Stimulated activated CD8-positive, alpha-beta memory T cell treated with anti-CD3 and anti-CD28 coated beads, Interleukin-2, amount 100 ng/mL, for 48 hours (primary cell): ENCODE measurements at regions not wholly inside any gene's neighbourhood (a gene's known extent, or its start where the extent isn't known, plus 50 kb on each side); places are given as distances from the start of the nearest gene placed in this dataset.

Experiments used
- DNase-seq, 2 donors: peaks; one replicate each; pipeline ENCODE4 v3.0.0-alpha.2; 2020; ENCODE audit warnings: low read depth in 2 of 2

GRCh38 chr1:194176212-194176611 is 989.8 kb upstream of the B3GALT2 start:
- DNase-seq: no peak

DNA sequence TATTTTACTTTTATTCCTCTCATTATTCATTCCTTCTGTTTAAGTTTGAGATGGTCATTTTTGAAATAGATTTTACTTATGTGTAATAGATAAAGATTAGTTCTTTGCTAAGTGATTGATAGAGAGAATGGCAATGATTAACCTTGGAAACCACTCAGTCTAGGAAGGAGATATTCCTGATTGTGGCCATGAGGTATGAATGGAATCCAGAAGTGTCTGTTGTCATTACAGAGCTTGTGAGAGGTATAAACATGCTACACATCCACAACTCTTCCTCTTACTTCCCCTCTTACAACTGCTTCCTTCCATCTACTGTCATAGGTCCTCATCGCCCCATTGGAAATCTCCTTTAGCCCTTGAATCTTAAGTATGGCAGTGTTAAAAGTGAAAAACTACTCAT is 988.8 kb upstream of the B3GALT2 start:
- no peak for DNase-seq

DNA sequence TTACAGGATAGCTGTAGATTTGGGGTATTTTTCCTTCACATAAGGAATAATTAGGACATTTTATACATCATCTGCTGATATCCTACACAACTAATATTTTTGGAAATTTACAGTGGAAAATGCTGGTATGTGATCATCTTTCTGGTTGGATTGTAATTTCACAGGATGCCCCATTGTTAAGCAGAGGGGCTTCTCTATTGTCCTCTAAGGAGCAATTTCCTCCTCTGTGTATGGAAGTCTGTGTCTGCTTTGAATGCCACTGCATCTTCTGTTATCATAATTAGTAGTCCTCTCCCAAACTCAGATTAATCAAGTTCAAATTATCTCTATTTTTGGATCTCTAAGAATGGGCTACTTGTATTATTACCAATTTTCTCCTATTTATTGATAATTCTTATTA is 988.1 kb upstream of the B3GALT2 start:
- no peak for DNase-seq

DNA sequence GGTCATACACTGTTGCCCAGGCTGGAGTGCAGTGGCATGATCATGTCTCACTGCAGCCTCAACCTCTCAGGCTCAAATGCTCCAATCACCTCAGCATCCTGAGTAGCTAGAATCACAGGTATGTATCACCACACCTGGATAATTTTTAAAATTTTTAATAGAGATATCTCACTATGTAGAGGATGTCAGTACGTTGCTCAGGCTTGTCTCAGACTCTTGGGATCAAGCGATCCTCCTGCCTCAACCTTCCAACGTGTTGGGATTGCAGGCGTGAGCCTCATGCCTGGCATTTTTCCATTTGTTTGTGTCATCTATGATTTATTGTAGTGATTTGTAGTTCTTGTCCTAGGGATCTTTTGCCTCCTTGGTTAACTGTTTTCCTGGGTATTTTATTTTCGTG is 985.2 kb upstream of the B3GALT2 start:
- DNase-seq: no peak

- no peak for DNase-seq
Observed at GRCh38 chr1:194167956-194168640, 981.7 kb upstream of the B3GALT2 start.

DNA sequence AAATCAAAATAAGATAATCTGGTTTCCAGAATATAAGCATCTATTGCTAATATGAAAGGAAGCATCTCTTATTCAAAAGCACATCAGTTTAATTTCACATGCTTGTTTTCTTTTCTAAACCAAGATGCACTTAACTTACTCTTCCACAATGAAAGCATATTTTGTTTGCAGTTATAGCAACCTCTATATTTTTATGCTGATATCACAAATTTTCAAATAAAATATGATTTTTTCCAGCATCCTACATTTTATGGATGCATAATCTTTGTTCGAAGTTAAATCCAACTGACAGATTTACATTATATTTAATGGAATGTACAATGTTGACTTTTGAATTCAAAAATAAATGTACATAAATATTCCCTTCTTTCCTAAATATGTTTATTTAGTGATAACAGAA is 978.3 kb upstream of the B3GALT2 start:
- no peak for DNase-seq

DNA sequence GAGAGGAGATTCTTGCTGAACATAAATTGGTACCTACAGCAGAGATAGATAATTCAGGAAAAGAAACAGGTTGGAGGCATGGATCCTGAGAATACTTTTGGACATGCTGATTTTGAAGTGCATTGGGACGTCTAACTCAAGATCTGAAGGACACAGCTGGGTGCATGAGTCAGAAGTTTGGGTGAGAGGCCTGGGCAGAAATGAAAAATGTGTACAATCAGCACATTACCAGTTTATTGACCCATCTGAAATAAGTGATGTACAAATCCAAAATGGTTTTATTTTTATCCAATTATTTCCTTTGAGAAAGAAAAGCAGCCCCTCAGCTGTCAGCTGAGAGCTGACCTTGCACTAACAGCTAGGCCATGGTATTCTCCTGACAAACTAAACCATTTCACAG is 975.2 kb upstream of the B3GALT2 start:
- DNase-seq: no peak

DNA sequence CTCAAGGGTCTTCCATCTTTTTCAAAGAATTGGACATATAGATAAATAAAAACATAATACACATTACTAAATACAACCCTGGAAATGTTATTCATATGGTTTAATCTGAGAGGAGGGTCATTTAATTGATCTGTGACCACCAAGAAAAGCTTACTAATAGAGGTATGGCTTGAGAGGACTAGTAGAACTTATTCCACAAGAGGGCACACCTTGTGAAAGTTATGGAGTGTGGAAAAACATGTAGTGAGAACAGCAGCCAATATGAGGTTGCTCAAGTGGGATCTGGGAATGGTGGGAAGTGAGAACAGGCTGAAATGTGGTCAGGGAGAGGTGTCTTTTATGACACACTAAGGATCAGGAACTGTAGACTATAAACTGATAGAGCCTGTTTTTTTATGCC is 973.5 kb upstream of the B3GALT2 start:
- no peak for DNase-seq

DNA sequence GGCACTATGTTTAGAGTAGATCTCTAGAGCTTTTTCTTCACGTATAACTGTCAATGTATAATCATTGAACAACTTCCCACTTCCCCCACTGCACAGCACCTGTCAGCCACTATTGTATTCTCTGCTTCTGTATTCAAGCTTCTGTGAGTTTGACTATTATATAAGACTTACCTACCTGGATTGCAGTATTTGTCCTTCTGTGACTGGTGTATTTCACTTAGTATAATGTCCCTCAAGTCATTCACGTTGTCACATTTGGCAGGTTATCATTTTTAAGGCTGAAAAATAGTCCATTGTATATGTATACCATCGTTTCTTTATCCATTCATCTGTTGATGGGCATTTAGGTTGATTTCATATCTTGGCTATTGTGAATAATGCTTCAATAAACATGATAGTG is 969.5 kb upstream of the B3GALT2 start:
- DNase-seq: no peak

GRCh38 chr1:194151056-194151455 is 964.6 kb upstream of the B3GALT2 start:
- DNase-seq: no peak

DNA sequence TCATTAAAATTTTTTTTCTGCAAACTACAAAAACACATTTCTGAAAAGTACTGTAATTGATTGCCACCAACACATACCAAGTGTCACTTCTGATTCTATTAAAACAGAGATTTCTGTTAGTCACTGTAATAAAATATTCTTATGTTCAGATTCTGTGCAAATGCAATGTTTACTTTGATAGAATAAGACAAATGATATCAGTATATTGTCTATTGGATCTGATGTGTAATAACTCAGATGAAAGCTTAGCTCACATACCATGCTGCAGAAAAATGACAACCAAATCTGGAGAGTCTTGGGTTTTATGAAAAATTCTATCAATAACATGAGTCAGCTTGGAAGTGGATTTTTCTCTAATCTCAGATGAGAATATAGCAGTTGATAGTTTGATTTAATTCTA is 963.8 kb upstream of the B3GALT2 start:
- no peak for DNase-seq

GRCh38 chr1:194133152-194133551 is 946.7 kb upstream of the B3GALT2 start:
- DNase-seq: no peak

- DNase-seq: no peak
Observed at GRCh38 chr1:194118086-194118485, 931.7 kb upstream of the B3GALT2 start.

GRCh38 chr1:194117582-194117981 is 931.2 kb upstream of the B3GALT2 start:
- DNase-seq: no peak

DNA sequence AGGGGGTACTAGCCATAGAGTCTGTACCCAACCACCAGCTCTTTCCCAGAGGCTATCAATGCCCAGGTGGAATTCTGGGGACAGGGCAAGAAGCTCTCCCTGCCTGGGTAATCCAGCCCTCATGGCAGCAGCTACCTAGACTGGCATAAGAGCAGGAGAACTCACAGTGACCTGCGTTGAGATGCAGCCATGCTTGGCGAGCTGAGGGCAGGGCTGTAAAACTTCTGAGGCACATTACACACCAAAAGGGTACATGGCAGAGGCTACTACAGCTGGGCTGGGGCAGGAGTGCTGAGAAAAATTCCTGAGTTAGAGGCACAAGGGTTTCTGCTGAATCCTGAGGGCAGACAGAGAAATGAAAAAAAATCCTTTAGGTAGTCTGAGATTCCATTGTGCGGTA is 927.9 kb upstream of the B3GALT2 start:
- no peak for DNase-seq

DNA sequence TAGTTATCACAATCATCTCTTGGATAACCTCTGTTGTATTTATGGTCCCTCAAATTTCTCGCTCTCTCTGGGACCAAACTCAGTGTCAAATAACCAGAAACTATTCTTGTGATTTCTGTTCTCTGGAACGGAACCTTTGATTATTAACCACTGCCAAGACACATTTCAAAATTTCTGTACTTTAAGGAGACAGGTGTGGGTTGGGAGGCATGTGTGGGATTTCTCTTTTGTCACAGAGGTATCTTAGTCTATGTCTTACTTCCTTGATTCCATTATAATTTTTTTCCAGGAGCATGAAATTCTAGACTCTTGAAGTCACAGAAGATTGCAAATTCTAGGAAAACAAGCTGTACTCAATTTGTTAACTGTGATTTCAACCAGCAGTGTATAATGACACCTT is 919.0 kb upstream of the B3GALT2 start:
- DNase-seq: no peak

DNA sequence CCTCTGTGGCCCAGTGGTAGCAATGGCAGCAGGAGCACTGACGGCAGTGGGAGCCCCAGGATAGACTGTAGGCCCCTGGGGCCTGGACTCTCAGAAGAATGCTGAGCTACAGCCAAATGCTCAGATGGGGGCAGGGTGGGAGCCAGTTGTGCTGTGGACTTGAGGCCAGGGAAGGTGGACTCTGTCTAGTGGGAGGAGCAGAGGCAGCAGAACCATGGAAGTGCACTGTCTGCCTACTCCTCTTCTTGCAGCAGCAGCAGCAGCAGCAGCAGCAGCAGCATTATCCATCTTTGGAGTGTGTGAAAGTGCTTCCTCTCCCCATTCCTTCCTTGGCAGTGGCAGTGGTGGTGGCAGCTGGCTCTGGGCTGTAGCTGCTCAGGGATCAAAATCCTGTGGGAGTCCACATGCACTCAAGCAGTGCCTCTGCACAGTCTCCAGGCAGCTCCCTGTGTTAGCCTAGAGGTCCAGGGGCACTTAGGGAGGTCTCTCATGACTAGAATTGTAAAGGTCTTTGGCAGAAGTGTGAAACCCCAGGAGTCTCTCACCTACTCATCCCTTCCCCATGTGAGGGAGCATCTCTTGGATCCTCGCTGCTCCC is 917.9 kb upstream of the B3GALT2 start:
- no peak for DNase-seq

DNA sequence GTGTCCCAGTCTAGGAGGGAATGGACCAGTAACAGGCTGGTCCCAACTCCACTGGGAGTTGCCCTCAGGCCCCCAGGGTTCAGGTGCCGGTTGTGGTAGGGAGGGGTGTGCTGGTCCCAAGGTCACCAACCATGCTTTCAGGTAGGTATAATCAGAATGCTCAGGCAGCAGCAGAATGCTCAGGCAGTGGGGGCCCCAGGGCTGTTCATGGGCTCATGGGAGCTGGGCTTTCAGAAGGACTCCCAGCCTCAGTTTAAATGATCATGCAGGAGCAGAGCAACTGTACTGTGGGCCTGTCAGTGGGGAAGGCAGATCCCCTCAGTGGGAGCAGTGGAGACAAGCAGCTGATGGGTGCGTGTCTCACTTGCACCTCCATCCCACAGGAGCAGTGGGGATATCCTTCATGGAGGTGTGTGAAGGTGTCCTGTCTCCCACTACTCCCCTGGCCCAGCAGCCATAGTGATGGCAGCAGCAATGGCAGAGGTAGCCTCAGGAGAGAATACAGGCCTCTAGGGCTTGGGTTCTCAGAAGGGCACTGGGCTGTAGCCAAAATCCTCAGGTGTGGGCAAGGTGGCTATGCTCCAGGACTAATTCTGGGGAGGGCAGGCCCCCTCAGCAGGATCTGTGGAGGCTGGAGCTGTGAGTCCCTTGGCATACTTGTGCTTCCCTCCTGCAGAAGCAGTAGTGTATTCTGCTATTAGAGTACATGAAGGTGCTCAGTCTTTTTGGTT is 917.3 kb upstream of the B3GALT2 start:
- no peak for DNase-seq

GRCh38 chr1:194103101-194103500 is 916.7 kb upstream of the B3GALT2 start:
- no peak for DNase-seq

DNA sequence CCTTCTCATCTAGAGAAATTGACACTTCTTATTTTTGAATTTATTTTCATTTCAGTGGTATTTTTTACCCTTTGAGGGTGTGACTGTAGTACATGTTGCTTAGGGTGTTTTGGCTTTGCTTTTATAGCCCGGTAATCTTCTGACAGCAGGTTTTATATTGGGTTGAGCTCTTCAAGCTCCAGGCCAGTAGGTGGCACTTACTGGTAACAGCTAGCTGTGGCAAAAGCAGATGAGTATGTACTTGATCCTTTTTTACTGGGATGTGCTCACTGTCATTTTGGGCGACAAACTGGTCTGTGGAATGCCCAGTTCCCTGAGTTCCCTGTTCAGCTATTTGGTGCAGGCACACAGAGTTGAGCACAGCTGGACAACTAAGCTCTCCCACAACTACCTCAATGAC is 916.2 kb upstream of the B3GALT2 start:
- DNase-seq: no peak

- DNase-seq: no peak
Observed at GRCh38 chr1:194084755-194085154, 898.3 kb upstream of the B3GALT2 start.

- no peak for DNase-seq
Observed at GRCh38 chr1:194081444-194081843, 895.0 kb upstream of the B3GALT2 start.

GRCh38 chr1:194080826-194081225 is 894.4 kb upstream of the B3GALT2 start:
- no peak for DNase-seq
